ENCODE measurements at regions not wholly inside any gene's neighbourhood (a gene's known extent, or its start where the extent isn't known, plus 50 kb on each side); places are given as distances from the start of the nearest gene placed in this dataset.

- DNase-seq (ENCODE audit: low spot score), result no peak
These were observed 64.0 kb upstream of the KLF6 start for GRCh38 chr10:3848775-3849635.

GRCh38 chr10:3848005-3848774 lies 63.2 kb upstream of the KLF6 start:
- no peak for DNase-seq (ENCODE audit: low spot score)

DNA sequence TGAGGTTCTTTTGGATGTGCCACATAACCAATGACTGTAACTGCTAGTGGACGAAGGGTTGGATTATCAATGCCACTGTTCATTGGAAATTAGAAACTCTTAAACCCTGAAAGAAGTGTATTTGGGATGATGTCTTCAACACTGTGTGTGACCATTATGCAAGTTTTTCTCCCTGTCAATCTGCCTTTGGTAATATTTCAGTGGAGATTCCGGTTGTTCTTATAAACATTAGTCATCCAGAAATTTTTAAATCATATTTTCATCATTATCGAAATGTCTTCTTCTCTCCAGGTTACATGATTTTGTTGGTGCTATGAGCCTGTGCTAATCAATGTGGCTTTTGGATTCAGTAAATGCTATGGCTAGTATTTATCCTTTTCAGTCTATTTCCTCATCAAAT lies 61.7 kb upstream of the KLF6 start:
- DNase-seq (ENCODE audit: low spot score), result no peak

DNA sequence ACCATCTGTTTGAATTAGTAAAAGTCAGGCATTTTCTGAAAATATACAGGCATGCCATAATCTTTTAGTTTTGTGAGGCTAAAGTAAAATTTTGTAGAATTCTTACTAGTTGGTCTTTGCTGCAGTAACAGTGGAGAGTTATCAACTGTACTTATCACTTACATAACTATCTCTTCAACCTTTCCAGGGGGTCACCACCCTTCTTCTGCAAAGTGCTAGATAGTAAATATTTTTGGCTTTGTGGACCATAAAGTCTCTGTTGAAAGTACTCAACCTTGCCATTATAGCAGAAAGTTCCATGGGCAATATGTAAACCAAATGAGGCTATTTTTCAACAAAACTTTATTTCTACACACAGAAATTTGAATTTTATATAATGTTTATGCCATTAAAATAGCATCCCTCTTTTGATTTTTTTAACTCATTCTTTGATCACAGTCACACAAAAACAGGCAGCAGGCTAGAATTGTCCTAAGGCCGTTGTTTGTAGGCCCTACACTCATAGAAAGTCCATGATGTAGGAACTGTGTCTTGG lies 59.5 kb upstream of the KLF6 start:
- DNase-seq (ENCODE audit: low spot score), result no peak

DNA sequence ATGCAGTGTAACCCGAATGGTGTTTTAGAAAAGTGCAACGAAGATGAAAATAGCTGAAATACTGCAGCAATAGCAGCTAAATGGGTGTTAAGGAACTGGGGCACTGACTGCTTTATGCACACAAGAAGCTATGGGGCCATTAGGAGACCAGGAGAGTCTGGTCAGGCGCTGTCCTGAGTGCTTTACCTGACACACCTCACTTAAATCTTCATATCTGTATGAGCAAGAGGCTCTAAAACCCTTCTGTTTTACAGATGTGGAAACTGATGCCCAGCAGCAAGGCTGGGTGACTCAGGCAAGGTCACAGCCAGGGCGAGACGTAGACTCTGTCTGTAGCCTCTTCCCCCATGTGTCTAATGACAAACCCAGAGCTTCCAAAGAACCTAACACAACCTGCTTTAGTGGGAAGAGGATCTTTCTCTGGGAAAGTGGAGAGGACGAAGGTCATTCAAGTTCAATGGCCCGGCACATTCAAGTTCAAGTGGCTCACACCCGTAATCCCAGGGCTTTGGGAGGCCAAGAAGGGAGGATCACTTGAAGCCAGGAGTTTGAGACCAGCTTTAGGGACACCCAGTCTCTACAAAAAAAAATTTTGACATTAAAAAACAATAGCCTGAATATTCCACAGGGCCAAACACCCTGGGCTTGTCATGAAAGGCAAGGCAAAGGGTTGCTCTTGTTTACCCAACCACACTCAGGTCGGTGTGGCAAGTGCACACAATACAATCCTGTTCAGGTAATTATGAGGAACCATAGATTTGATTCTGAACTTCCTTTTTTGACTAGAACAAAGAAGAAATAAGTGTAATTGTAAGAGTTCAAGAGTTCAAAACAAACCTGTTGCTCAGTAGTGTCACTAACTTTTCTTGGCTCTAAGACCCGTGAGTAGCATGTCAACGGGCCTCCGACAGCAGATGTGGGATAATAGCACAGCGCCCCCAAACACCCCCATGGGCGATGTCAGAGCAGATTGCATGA lies 53.7 kb upstream of the KLF6 start:
- no peak for DNase-seq (ENCODE audit: low spot score)

GRCh38 chr10:3837647-3838459 lies 52.8 kb upstream of the KLF6 start:
- no peak for DNase-seq (ENCODE audit: low spot score)

GRCh38 chr10:3836222-3836820 lies 51.3 kb upstream of the KLF6 start:
- DNase-seq (ENCODE audit: low spot score), result no peak

DNA sequence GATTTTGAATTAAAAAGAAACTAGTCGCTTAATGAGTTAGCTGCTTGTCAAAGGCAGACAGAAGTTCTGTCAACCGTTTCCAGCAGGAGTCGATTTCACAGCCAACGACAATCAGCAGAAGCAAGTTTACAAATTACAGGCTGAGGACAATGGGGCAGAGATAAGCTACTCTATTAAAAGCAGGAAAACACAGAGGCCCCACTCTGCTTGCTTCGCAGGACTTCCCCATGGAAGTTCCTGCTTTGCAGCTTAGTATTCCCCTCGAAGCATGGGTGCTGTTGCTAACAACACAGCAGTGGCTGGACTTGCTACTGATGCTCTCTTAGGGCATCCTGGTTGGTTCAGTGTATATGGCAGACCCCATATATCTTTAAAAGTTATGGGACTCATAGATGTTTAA lies 50.8 kb upstream of the KLF6 start:
- no peak for DNase-seq (ENCODE audit: low spot score)

- DNase-seq (ENCODE audit: low spot score), result no peak
These were observed 49.9 kb upstream of the KLF6 start for GRCh38 chr10:3834947-3835346.

Data from ecto neural progenitor cell (in vitro differentiated cells).